ENCODE measurements at regions not wholly inside any gene's neighbourhood (a gene's known extent, or its start where the extent isn't known, plus 50 kb on each side); places are given as distances from the start of the nearest gene placed in this dataset.

GRCh38 chr10:29223326-29223725 lies 65.5 kb upstream of the LYZL1 start:
- no peak for TF ChIP-seq CTCF (IDR thresholded peaks at IDR 0.05)
- TF ChIP-seq POLR2A (IDR thresholded peaks at IDR 0.05): no peak
